Omental fat pad (tissue), 3 donors: ENCODE measurements at regions not wholly inside any gene's neighbourhood (a gene's known extent, or its start where the extent isn't known, plus 50 kb on each side); places are given as distances from the start of the nearest gene placed in this dataset.
"Not testable (repeated sequence)": the region's sequence is repeated elsewhere in the genome, so short reads cannot be mapped to it uniquely, and the experiment has no call there.

Experiments
- ATAC-seq: fragments of 150-250 bp; one replicate; pipeline ENCODE4 v1.9.1; 2016; ENCODE audit warnings: mild to moderate bottlenecking, moderate library complexity; ENCODE audit not compliant: low FRiP score
- DNase-seq: peaks from one replicate; pipeline ENCODE4 v3.0.0-alpha.2; 2019; ENCODE audit warnings: low spot score
- TF ChIP-seq, protein P1 (sequence below), 3 donors: fragments of 450-650 bp; IDR thresholded peaks; one replicate each; pipeline ENCODE4 v1.5.1; 2016 to 2017; ENCODE audit warnings: antibody characterized with exemption in 3 of 3, mild to moderate bottlenecking in 3 of 3, moderate library complexity in 2 of 3

GRCh38 chr13:79194272-79194671 is 211.8 kb downstream of the RBM26 start:
- DNase-seq (no peak), ATAC-seq (no peak)
- TF ChIP-seq, protein P1, sequence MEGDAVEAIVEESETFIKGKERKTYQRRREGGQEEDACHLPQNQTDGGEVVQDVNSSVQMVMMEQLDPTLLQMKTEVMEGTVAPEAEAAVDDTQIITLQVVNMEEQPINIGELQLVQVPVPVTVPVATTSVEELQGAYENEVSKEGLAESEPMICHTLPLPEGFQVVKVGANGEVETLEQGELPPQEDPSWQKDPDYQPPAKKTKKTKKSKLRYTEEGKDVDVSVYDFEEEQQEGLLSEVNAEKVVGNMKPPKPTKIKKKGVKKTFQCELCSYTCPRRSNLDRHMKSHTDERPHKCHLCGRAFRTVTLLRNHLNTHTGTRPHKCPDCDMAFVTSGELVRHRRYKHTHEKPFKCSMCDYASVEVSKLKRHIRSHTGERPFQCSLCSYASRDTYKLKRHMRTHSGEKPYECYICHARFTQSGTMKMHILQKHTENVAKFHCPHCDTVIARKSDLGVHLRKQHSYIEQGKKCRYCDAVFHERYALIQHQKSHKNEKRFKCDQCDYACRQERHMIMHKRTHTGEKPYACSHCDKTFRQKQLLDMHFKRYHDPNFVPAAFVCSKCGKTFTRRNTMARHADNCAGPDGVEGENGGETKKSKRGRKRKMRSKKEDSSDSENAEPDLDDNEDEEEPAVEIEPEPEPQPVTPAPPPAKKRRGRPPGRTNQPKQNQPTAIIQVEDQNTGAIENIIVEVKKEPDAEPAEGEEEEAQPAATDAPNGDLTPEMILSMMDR (IDR thresholded peaks at IDR 0.05) = no peak

- no peak for DNase-seq
- TF ChIP-seq, protein P1 (IDR thresholded peaks at IDR 0.05) = no peak
- no peak for ATAC-seq
Measured at GRCh38 chr13:79191501-79191900, 214.6 kb downstream of the RBM26 start.

DNA sequence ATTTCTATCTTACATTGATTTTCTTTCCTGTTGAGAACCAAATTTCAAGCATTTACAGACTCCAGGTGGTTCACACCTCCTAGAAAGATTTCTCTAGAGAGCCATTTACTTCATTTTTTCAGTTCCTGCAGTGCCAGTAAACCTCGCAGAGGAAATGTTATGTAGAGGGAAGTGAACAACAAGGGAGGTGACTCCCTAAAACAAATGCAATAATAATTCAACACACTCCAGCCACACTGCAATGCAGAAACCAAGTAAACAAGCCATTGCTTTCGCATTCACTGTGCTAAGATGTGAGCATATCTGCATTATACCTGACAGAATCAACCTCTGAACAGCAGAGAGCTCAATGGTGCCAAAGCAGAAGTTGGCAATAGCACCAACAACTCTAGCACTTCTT is 215.1 kb downstream of the RBM26 start:
- TF ChIP-seq, protein P1 (IDR thresholded peaks at IDR 0.05) = no peak
- no peak for ATAC-seq

GRCh38 chr13:79187917-79188690 is 218.0 kb downstream of the RBM26 start:
- ATAC-seq = no peak
- TF ChIP-seq, protein P1 (IDR thresholded peaks at IDR 0.05) = no peak
- DNase-seq = no peak

More for the DNA sequence above, 215.1 kb downstream of the RBM26 start:
- no peak for DNase-seq

GRCh38 chr13:79185580-79185979 is 220.5 kb downstream of the RBM26 start:
- DNase-seq (no peak), ATAC-seq (no peak)
- TF ChIP-seq, protein P1 (IDR thresholded peaks at IDR 0.05) = no peak

GRCh38 chr13:79183231-79183630 is 222.8 kb downstream of the RBM26 start:
- TF ChIP-seq, protein P1 (IDR thresholded peaks at IDR 0.05) = no peak
- DNase-seq (no peak), ATAC-seq (no peak)

DNA sequence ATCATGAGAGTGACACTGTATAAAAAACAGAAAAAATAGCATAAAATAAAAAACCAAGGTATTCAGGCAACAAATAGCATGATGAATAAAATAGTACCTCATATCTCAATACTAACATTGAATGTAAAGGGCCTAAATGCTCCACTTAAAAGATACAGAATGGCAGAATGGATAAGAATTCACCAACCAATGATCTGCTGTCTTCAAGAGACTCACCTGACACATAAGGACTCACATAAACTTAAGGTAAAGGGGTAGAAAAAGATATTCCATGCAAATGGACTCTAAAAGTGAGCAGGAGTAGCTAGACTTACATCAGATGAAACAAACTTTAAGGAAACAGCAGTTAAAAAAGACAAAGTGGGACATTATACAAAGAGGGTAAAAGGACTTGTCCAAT is 232.4 kb downstream of the RBM26 start:
- DNase-seq, ATAC-seq: not testable (repeated sequence)

DNA sequence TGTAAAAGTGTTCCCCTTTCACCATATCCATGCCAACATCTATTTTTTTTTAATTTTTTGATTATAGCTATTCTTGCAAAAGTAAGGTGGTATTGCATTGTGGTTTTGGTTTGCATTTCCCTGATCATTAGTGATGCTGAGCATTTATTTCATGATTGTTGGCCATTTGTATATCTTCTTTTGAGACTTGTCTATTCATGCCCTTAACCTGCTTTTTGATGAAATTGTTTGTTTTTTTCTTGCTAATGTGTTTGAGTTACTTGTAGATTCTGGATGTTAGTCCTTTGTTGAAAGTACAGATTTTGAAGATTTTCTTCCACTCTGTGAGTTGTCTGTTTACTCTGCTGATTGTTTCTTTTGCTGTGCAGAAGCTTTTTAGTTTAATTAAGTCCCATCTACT is 233.1 kb downstream of the RBM26 start:
- DNase-seq, ATAC-seq: not testable (repeated sequence)
